ENCODE measurements at regions not wholly inside any gene's neighbourhood (a gene's known extent, or its start where the extent isn't known, plus 50 kb on each side); places are given as distances from the start of the nearest gene placed in this dataset.

DNA sequence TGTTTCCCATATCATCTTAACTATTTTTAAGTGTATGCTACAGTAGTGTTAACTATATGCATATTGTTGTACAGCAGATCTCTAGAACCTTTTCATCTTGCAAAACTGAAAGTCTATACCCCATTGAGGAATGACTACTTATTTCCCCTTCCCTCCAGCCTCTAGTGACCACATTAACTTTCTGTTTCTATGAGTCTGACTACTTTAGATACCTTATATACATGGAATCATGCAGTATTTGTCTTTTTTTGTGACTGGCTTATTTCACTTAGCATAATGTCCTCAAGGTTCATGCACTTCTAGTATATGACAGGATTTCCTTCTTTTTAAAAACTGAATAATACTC lies 96.5 kb upstream of the BTG3 start:
- no peak for ATAC-seq
- TF ChIP-seq GLIS3 (CRISPR knock-in tag; IDR thresholded peaks at IDR 0.05) (no peak), ARNTL (CRISPR knock-in tag; IDR thresholded peaks at IDR 0.05; ENCODE audit: borderline replicate concordance, low read depth) (no peak), ESRRG (CRISPR knock-in tag; IDR thresholded peaks at IDR 0.05) (no peak)
- TF ChIP-seq, protein P1, sequence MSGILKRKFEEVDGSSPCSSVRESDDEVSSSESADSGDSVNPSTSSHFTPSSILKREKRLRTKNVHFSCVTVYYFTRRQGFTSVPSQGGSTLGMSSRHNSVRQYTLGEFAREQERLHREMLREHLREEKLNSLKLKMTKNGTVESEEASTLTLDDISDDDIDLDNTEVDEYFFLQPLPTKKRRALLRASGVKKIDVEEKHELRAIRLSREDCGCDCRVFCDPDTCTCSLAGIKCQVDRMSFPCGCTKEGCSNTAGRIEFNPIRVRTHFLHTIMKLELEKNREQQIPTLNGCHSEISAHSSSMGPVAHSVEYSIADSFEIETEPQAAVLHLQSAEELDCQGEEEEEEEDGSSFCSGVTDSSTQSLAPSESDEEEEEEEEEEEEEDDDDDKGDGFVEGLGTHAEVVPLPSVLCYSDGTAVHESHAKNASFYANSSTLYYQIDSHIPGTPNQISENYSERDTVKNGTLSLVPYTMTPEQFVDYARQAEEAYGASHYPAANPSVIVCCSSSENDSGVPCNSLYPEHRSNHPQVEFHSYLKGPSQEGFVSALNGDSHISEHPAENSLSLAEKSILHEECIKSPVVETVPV (CRISPR knock-in tag; IDR thresholded peaks at IDR 0.05), result no peak
- TF ChIP-seq, protein P2, sequence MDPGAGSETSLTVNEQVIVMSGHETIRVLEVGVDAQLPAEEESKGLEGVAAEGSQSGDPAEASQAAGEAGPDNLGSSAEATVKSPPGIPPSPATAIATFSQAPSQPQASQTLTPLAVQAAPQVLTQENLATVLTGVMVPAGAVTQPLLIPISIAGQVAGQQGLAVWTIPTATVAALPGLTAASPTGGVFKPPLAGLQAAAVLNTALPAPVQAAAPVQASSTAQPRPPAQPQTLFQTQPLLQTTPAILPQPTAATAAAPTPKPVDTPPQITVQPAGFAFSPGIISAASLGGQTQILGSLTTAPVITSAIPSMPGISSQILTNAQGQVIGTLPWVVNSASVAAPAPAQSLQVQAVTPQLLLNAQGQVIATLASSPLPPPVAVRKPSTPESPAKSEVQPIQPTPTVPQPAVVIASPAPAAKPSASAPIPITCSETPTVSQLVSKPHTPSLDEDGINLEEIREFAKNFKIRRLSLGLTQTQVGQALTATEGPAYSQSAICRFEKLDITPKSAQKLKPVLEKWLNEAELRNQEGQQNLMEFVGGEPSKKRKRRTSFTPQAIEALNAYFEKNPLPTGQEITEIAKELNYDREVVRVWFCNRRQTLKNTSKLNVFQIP (CRISPR knock-in tag; IDR thresholded peaks at IDR 0.05; ENCODE audit: borderline replicate concordance, low read depth), result no peak
- TF ChIP-seq, protein P3, sequence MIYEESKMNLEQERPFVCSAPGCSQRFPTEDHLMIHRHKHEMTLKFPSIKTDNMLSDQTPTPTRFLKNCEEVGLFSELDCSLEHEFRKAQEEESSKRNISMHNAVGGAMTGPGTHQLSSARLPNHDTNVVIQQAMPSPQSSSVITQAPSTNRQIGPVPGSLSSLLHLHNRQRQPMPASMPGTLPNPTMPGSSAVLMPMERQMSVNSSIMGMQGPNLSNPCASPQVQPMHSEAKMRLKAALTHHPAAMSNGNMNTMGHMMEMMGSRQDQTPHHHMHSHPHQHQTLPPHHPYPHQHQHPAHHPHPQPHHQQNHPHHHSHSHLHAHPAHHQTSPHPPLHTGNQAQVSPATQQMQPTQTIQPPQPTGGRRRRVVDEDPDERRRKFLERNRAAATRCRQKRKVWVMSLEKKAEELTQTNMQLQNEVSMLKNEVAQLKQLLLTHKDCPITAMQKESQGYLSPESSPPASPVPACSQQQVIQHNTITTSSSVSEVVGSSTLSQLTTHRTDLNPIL (CRISPR knock-in tag; IDR thresholded peaks at IDR 0.05; ENCODE audit: low read depth), result no peak

GRCh38 chr21:17708522-17709265 lies 96.0 kb upstream of the BTG3 start:
- TF ChIP-seq PATZ1 (CRISPR knock-in tag; IDR thresholded peaks at IDR 0.05; ENCODE audit: borderline replicate concordance), result no peak
- no peak for TF ChIP-seq ZNF8 (CRISPR knock-in tag; IDR thresholded peaks at IDR 0.05)
- TF ChIP-seq ZFP3 (CRISPR knock-in tag; IDR thresholded peaks at IDR 0.05), result no peak
- no peak for TF ChIP-seq ZNF565 (CRISPR knock-in tag; conservative IDR thresholded peaks at IDR 0.05; ENCODE audit: low read depth)
- TF ChIP-seq, protein P1 (CRISPR knock-in tag; IDR thresholded peaks at IDR 0.05), result no peak
- TF ChIP-seq, protein P2 (CRISPR knock-in tag; IDR thresholded peaks at IDR 0.05; ENCODE audit: borderline replicate concordance, low read depth), result no peak
- no peak for ATAC-seq

- no peak for ATAC-seq
- TF ChIP-seq PATZ1 (CRISPR knock-in tag; IDR thresholded peaks at IDR 0.05; ENCODE audit: borderline replicate concordance), result no peak
- TF ChIP-seq, protein P4, sequence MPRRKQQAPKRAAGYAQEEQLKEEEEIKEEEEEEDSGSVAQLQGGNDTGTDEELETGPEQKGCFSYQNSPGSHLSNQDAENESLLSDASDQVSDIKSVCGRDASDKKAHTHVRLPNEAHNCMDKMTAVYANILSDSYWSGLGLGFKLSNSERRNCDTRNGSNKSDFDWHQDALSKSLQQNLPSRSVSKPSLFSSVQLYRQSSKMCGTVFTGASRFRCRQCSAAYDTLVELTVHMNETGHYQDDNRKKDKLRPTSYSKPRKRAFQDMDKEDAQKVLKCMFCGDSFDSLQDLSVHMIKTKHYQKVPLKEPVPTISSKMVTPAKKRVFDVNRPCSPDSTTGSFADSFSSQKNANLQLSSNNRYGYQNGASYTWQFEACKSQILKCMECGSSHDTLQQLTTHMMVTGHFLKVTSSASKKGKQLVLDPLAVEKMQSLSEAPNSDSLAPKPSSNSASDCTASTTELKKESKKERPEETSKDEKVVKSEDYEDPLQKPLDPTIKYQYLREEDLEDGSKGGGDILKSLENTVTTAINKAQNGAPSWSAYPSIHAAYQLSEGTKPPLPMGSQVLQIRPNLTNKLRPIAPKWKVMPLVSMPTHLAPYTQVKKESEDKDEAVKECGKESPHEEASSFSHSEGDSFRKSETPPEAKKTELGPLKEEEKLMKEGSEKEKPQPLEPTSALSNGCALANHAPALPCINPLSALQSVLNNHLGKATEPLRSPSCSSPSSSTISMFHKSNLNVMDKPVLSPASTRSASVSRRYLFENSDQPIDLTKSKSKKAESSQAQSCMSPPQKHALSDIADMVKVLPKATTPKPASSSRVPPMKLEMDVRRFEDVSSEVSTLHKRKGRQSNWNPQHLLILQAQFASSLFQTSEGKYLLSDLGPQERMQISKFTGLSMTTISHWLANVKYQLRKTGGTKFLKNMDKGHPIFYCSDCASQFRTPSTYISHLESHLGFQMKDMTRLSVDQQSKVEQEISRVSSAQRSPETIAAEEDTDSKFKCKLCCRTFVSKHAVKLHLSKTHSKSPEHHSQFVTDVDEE (CRISPR knock-in tag; IDR thresholded peaks at IDR 0.05), result no peak
- no peak for TF ChIP-seq ZFP30 (CRISPR knock-in tag; IDR thresholded peaks at IDR 0.05)
- TF ChIP-seq ISL1 (CRISPR knock-in tag; IDR thresholded peaks at IDR 0.05), result no peak
- TF ChIP-seq BACH2 (CRISPR knock-in tag; IDR thresholded peaks at IDR 0.05; ENCODE audit: borderline replicate concordance), result no peak
- no peak for TF ChIP-seq ZNF565 (CRISPR knock-in tag; conservative IDR thresholded peaks at IDR 0.05; ENCODE audit: low read depth)
- TF ChIP-seq, protein P1 (CRISPR knock-in tag; IDR thresholded peaks at IDR 0.05), result no peak
- TF ChIP-seq, protein P2 (CRISPR knock-in tag; IDR thresholded peaks at IDR 0.05; ENCODE audit: borderline replicate concordance, low read depth), result no peak
- TF ChIP-seq ZNF70 (CRISPR knock-in tag; IDR thresholded peaks at IDR 0.05), result no peak
- TF ChIP-seq ARNTL (CRISPR knock-in tag; IDR thresholded peaks at IDR 0.05; ENCODE audit: borderline replicate concordance, low read depth), result no peak
Measured at GRCh38 chr21:17699524-17700189, 87.0 kb upstream of the BTG3 start.
